Right ventricle myocardium inferior (tissue), 1 donor: ENCODE measurements at regions not wholly inside any gene's neighbourhood (a gene's known extent, or its start where the extent isn't known, plus 50 kb on each side); places are given as distances from the start of the nearest gene placed in this dataset.

ENCODE experiments used
- ATAC-seq: fragments of 200-7000 bp; cut with Tn5 transposase; one replicate; pipeline ENCODE4 v1.9.1; 2020; ENCODE audit warnings: mild to moderate bottlenecking, moderate library complexity
- DNase-seq: peaks from one replicate; pipeline ENCODE4 v3.0.0; 2021; ENCODE audit errors: missing footprints
- intact Hi-C: fragments of 100-400 bp; cut with DNase I; formaldehyde crosslinking; loops from one replicate; pipeline ENCODE4 v1.11.0; 2022
- donor health status: DM: no; HTN: yes; CAD: no; lungs with severe emphysema.

- ATAC-seq (no peak), DNase-seq (no peak)
- intact Hi-C loops = no loop called here
Observed at GRCh38 chr2:21250673-21251072, 126.9 kb downstream of the TDRD15 start.

- intact Hi-C loops = no loop called here
- no peak for DNase-seq
- ATAC-seq = no peak
Observed at GRCh38 chr2:21251216-21251980, 127.6 kb downstream of the TDRD15 start.

DNA sequence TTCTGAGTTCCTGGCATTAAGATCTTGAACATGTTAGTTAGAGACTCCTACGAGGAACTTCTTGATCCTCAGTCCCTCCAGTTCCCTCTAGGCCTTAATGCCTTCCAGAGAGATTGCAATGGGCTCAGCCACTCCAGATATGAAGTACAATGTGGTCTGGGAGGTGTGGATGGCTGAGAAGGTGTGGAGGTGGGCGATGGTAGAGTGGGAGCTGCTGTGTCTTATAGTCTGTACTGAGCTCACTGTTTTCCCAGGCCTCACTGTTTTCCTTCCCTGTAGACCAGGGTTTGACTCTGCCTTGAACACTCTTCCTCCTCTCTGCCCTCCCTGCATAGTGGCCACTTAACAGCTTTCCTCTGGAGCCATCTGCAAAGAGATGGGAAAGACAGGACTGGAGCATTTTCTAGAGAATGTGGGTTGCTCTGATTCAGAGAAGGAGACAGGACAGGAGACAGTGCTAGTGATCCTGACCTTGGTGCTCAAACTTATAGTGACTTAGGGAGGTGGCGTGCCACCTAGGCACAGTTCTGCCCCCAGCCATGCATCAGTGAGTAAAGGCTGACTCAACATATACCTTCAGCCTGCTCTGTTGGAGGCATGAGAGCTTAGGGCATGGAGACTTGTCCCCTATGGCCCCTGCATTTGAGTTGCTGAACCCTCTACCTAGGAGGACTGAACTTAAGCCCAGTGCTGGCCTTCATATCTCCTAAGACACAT, 129.7 kb downstream of the TDRD15 start:
- intact Hi-C loops = no loop called here
- ATAC-seq = no peak
- no peak for DNase-seq

DNA sequence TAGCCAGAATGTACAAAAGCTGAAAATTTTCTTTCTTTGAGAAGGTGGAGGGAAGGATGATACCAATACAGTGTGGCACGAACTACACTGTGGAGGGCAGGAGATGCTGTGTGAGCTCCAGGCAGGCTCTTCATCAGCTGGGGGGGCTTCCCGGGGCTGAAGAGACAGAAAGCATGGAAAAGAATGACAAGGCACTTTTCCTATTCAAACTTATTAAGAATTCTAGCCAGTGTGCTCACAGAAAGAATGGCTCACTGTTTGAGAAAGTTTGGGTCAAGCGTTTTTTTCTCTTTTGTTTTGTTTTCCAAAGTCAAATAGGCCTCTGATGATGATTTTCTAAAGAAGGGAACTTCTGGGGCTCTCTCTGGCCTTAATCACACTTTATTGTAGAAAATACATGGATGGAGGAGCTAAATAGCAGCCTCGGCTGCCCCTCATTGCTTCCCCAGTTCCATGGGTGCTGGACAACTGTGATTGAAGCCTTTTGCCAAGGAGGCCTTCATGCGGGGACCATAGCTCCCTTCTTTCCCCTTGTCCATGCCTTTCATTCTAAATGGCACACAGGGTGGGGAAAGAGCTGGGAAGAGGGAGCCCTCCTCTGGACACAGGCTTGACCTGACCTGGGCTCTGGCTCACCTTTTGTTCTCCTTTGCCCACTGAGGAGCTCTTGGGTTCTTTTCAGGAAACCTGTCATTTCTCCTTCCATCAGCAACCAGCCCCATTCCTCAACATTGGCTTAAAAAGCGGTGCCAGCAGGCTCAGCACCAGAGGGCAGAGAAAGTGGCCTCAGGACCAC, 130.6 kb downstream of the TDRD15 start:
- no peak for ATAC-seq
- no peak for DNase-seq
- intact Hi-C loops = no loop called here

GRCh38 chr2:21256006-21256405, 132.2 kb downstream of the TDRD15 start:
- DNase-seq = no peak
- peak; percentile 77 for ATAC-seq
- intact Hi-C loops = no loop called here

GRCh38 chr2:21257621-21258020, 133.9 kb downstream of the TDRD15 start:
- ATAC-seq (no peak), DNase-seq (no peak)
- intact Hi-C loops = no loop called here

DNA sequence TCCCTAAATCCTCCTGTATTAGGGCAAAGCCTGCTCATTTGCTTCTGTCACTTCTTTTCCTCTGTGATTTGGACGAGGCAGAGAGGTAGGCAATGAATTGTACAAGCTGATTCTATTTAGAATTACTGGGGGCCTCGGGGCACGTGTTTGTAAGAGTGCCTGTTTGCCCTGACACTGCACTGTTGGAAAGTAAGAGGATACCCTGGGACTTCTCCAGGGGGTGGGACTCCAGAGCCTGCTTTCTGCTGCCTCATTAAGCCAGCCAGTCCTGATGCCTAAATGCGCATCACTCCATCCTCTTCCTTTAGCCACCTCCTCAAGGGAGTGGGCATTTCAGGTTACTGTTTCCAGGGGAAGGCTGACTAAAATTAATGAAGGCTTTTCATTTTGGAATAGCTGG, 134.3 kb downstream of the TDRD15 start:
- DNase-seq (no peak), ATAC-seq (no peak)
- intact Hi-C loops = no loop called here

DNA sequence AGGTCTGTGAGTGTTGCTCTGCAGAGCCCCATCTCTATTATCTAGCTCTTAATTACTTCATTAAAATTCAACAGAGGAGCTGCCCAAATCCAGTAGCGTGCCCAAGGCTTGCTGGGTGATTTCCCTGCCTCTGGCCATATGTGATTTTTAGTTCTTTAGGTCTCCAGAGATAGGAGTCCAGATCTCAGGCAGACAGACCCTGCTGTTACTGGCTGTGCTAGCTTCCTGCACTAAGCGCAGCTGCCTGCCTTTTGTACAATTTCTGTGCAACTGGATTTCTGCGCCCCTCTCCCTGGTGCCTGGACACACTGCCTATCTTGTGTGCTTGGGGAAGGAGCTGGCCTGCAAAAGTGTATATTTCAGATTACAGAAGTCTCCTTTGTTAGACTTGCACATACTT, 136.5 kb downstream of the TDRD15 start:
- DNase-seq = no peak
- intact Hi-C loops = no loop called here
- no peak for ATAC-seq

DNA sequence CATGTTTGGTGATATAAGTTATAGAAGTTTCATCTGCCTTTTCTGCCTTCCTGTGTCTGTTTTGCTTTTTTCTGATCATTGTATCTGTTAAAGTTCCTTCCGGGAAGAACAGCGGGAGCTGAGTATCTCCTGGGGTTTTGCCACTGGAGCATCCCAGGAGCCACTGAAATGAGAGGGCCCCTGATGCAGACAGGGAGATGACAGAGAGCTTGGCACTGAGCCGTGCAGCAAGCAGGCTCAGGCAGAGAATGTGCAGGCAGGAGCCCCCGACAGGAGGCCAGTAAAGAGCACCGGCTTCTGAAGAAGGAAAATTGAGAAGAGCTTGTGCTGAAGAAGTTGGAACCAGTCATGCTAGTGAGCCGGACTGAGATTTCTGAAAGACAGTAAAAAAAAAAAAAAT, 137.8 kb downstream of the TDRD15 start:
- no peak for ATAC-seq
- intact Hi-C loops = no loop called here
- no peak for DNase-seq

DNA sequence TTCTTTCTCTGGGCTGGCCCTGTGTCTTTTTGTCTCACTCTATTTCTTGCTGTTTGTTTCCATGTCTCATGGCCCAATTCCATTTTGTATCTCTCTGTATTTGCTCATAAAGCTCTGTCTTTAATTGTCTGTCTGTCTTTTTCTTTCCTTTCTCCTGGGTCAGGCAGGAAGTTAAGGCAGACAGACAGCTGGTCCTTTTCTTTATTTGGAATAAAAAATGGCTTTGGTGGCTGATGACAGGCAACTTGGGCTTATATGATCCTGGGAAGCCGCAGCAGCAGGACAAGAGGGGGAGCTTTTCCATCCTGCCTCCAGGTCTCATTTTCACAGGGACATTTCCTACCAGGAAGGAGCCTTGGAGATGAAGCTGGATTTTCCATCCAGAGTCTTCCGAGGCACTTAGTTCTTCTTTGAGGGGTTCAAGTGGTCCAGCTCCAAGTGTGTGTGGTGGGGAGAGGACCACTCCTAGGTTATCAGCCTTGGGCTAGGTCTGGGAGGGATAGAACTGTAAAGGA, 138.7 kb downstream of the TDRD15 start:
- no peak for DNase-seq
- intact Hi-C loops = no loop called here
- ATAC-seq = no peak

- intact Hi-C loops = no loop called here
- no peak for ATAC-seq
- no peak for DNase-seq
Observed at GRCh38 chr2:21263622-21264021, 139.9 kb downstream of the TDRD15 start.

GRCh38 chr2:21265752-21266151, 142.0 kb downstream of the TDRD15 start:
- no peak for DNase-seq
- no peak for ATAC-seq
- intact Hi-C loops = no loop called here

DNA sequence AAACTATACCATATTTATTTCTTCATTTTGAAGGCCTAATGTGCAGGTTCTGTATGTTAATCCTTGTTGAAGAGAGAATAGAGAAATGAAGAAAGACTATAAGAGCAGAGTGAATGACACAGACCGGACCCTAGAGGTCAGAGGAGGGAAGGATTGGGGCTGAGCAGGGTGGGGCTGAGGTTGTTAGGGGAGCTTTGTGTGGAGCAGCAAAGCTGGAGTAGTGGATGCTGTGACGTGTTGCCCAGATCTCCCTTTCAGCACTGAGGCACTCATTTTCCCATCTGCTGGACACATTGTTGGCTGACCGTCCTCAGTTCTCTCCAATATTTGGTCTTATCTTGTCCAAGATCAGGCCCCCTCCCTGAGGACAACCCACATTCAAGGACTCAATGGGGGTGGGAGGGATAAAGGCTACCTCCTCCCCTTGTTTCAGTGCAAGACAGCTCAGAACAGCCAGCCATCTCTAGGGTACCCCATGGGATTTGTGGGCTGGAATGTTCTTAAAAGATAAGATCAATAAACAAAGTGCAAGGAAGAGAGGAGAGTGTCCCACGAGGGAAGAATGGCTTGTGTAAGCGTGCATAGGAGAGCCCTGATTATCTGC, 143.6 kb downstream of the TDRD15 start:
- intact Hi-C loops = no loop called here
- peak; percentile 71 for ATAC-seq
- DNase-seq = no peak

DNA sequence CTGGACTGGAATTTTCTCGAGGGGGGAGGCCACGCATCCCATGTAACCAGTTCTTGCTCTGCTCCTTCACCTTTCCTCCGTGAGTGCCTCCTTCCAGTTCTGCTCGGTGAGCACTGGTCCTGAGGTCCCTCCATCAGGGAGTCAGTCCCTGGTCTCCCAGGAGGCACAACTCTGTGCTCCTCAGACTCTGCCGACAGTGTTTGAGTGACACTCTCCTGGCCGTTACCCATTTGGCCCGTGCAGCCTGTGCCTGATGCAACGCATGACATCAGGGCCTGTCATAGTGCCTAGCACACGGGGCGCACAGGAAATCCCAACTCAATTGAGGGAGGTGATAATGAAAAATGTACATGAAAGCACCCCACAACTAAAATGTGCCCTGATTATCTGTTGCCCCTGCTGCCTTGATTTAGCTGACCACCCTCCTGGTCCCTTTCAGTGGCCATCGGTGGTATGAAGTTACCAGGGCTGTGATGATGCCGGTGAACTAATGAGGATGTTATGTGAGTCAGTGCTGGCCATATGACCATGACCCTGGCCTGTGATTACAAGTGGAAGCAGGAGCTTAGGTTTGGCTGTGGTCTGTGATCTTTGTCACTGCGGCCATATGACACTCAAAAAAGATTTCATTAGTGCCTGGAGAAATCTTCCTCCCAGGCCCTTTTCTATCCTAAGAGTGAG, 144.6 kb downstream of the TDRD15 start:
- peak; percentile 76 for ATAC-seq
- peak; percentile 82 for DNase-seq
- intact Hi-C loops = no loop called here

DNA sequence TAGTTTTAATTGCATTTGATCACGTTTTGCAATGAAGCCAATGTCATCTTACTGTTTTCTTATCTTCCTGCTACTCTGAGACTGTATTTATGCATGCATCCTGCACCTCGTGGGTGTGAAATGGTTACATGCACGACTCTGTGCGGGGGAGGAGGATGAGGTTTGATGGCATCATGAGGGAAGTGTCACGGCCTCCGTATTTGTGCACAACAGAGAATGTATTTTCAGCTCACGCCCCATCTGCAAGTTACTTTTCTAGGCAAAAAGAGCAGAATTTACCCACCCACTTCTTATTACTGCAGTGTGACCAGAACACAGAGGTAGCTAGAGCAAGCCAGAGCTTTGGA, 145.1 kb downstream of the TDRD15 start:
- intact Hi-C loops = no loop called here
- ATAC-seq (no peak), DNase-seq (no peak)

DNA sequence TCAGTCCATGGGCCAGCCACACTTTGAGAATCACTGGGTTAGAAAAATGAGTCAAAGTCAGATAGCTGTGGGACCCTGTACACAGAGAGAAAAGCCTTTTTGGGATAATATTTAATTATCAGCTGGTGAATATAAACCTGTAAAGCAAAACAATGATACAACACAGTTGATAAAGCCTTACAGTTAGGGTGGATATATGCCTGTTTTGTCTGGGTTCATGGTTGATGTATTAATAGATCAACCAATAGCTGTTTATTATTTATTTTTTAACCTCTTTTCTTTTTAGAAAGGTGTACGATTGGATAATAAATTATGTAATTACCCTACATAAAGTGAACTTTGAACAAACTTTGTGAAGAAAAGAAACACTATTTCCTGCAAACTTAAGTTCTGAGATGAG, 145.6 kb downstream of the TDRD15 start:
- no peak for ATAC-seq
- intact Hi-C loops = no loop called here
- DNase-seq = no peak

DNA sequence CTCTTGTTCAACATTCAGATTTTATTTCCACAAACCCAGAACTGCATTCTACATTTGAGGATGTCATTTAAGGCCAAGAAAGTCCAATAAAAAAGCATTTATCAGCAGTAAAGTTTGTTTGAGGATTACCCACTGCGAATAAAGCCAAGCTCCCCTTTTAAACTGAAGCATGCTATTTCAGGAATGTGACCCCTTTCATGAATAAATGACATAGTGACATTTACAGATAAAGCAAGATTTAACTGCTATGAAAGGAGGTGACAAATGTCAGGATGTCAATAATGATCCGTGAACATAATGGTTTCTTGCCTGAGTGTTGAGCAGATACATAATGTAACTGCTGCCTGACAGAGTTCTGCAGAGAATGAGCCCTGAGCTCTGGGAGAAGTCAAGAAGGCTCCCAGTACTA, 146.3 kb downstream of the TDRD15 start:
- no peak for ATAC-seq
- intact Hi-C loops = no loop called here
- no peak for DNase-seq

DNA sequence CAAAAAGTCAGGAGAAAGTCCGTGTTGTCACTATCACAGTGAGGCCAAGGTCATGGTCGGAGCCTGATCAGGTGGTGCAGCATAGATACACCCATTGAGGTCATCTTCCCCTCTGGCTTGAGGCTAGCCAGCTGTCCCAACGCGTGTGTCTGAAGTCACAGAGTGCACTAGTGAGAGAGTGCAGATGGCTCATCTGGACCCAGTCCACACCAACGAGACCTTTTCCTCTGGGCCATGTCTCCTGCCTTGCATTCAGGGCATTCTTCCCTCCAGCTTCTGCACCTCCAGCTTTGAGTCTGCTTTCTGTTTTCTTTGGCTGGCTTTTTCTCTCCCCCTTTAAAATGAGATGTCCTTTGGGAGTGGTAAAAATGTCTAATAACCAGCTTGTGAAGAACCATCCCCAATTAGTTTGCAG, 146.9 kb downstream of the TDRD15 start:
- DNase-seq (peak; percentile 87), ATAC-seq (peak; percentile 85)
- intact Hi-C loops = no loop called here

GRCh38 chr2:21276163-21276562, 152.4 kb downstream of the TDRD15 start:
- DNase-seq = no peak
- ATAC-seq = no peak

More at GRCh38 chr2:21276163-21276562, 152.4 kb downstream of the TDRD15 start:
- intact Hi-C loops = no loop called here
